Mesothelial cell of epicardium (in vitro differentiated cells): ENCODE measurements at regions not wholly inside any gene's neighbourhood (a gene's known extent, or its start where the extent isn't known, plus 50 kb on each side); places are given as distances from the start of the nearest gene placed in this dataset.

Source experiments
- DNase-seq, 2 experiments: peaks; one replicate each; pipeline ENCODE4 v3.0.0; 2021; ENCODE audit warnings: low spot score in 2 of 2; ENCODE audit not compliant: unreplicated experiment in 2 of 2
- H3K27ac Mint-ChIP-seq: 2 replicates; pipeline ENCODE4 v1.8.0; 2021; ENCODE audit warnings: mixed read lengths
- H3K27me3 Mint-ChIP-seq: 2 replicates; pipeline ENCODE4 v1.8.0; 2021; ENCODE audit warnings: low read depth, mixed read lengths
- H3K36me3 Mint-ChIP-seq: 2 replicates; pipeline ENCODE4 v1.8.0; 2021; ENCODE audit warnings: mixed read lengths
- H3K4me1 Mint-ChIP-seq: 2 replicates; pipeline ENCODE4 v1.8.0; 2021; ENCODE audit warnings: mixed read lengths
- H3K4me3 Mint-ChIP-seq: 2 replicates; pipeline ENCODE4 v1.8.0; 2021; ENCODE audit warnings: mild to moderate bottlenecking, moderate library complexity, mixed read lengths
- H3K9me3 Mint-ChIP-seq: 2 replicates; pipeline ENCODE4 v1.8.0; 2021; ENCODE audit warnings: mixed read lengths
- CTCF ChIP-seq: fragments of 200-600 bp; sonication (generic); IDR thresholded peaks from one replicate; pipeline ENCODE4 v1.5.0; 2021; ENCODE audit warnings: antibody characterized with exemption; ENCODE audit not compliant: unreplicated experiment

GRCh38 chr3:81268526-81268925 is 492.9 kb downstream of the GBE1 start:
- Mint-ChIP-seq H3K4me1 (no peaks in the 10 kb centered on the region), H3K27ac (no peak overlapping the region), H3K4me3 (no peak overlapping the region), H3K27me3 (no peaks in the 10 kb centered on the region), H3K9me3 (no peaks in the 10 kb centered on the region), H3K36me3 (no peaks in the 10 kb centered on the region)
- no peak for TF ChIP-seq CTCF
- no peak for DNase-seq

GRCh38 chr3:81261996-81262395 is 499.4 kb downstream of the GBE1 start:
- no peaks in the 10 kb centered on the region for H3K4me1 Mint-ChIP-seq
- peaks cover 2% of the 10 kb centered on the region for H3K27me3 Mint-ChIP-seq
- no peaks in the 10 kb centered on the region for H3K36me3 Mint-ChIP-seq

GRCh38 chr3:81255463-81255862 is 506.0 kb downstream of the GBE1 start:
- Mint-ChIP-seq H3K9me3 (no peaks in the 10 kb centered on the region), H3K4me3 (no peak overlapping the region), H3K27me3 (peaks cover 2% of the 10 kb centered on the region), H3K36me3 (no peaks in the 10 kb centered on the region), H3K4me1 (no peaks in the 10 kb centered on the region), H3K27ac (no peak overlapping the region)
- TF ChIP-seq CTCF, result no peak
- no peak for DNase-seq

More at GRCh38 chr3:81261996-81262395, 499.4 kb downstream of the GBE1 start:
- H3K4me3 Mint-ChIP-seq, result no peak overlapping the region
- H3K9me3 Mint-ChIP-seq, result no peaks in the 10 kb centered on the region
- no peak for DNase-seq
- H3K27ac Mint-ChIP-seq, result no peak overlapping the region
- no peak for TF ChIP-seq CTCF

GRCh38 chr3:81251096-81251495 is 510.3 kb downstream of the GBE1 start:
- no peaks in the 10 kb centered on the region for H3K36me3 Mint-ChIP-seq
- H3K4me1 Mint-ChIP-seq, result peaks cover 15% of the 10 kb centered on the region
- no peak for DNase-seq
- H3K27ac Mint-ChIP-seq, result no peak overlapping the region
- TF ChIP-seq CTCF, result no peak
- no peaks in the 10 kb centered on the region for H3K9me3 Mint-ChIP-seq
- H3K27me3 Mint-ChIP-seq, result no peaks in the 10 kb centered on the region
- no peak overlapping the region for H3K4me3 Mint-ChIP-seq

- Mint-ChIP-seq H3K4me3 (no peak overlapping the region), H3K27me3 (no peaks in the 10 kb centered on the region), H3K4me1 (peaks cover 25% of the 10 kb centered on the region), H3K27ac (peak overlapping the region; percentile 2), H3K36me3 (no peaks in the 10 kb centered on the region), H3K9me3 (no peaks in the 10 kb centered on the region)
- no peak for DNase-seq
- no peak for TF ChIP-seq CTCF
Observed at GRCh38 chr3:81249540-81250029, 511.9 kb downstream of the GBE1 start.

- Mint-ChIP-seq H3K27me3 (no peaks in the 10 kb centered on the region), H3K4me1 (peaks cover 28% of the 10 kb centered on the region), H3K36me3 (no peaks in the 10 kb centered on the region), H3K9me3 (no peaks in the 10 kb centered on the region), H3K27ac (peak overlapping the region; percentile 27), H3K4me3 (no peak overlapping the region)
- no peak for DNase-seq
- no peak for TF ChIP-seq CTCF
Observed at GRCh38 chr3:81245501-81245900, 515.9 kb downstream of the GBE1 start.
